ENCODE measurements at regions not wholly inside any gene's neighbourhood (a gene's known extent, or its start where the extent isn't known, plus 50 kb on each side); places are given as distances from the start of the nearest gene placed in this dataset.
"Not testable (repeated sequence)": the region's sequence is repeated elsewhere in the genome, so short reads cannot be mapped to it uniquely, and the experiment has no call there.

- TF ChIP-seq POLR2A (IDR thresholded peaks at IDR 0.05; ENCODE audit: low read length); HDAC2 (IDR thresholded peaks at IDR 0.05); JUNB (IDR thresholded peaks at IDR 0.05); EP300 (IDR thresholded peaks at IDR 0.05); RFX5 (IDR thresholded peaks at IDR 0.05); CEBPB (IDR thresholded peaks at IDR 0.05); KDM1A (IDR thresholded peaks at IDR 0.05; ENCODE audit: low read depth); ZC3H11A (IDR thresholded peaks at IDR 0.05): not testable (repeated sequence)
- TF ChIP-seq, protein P1, sequence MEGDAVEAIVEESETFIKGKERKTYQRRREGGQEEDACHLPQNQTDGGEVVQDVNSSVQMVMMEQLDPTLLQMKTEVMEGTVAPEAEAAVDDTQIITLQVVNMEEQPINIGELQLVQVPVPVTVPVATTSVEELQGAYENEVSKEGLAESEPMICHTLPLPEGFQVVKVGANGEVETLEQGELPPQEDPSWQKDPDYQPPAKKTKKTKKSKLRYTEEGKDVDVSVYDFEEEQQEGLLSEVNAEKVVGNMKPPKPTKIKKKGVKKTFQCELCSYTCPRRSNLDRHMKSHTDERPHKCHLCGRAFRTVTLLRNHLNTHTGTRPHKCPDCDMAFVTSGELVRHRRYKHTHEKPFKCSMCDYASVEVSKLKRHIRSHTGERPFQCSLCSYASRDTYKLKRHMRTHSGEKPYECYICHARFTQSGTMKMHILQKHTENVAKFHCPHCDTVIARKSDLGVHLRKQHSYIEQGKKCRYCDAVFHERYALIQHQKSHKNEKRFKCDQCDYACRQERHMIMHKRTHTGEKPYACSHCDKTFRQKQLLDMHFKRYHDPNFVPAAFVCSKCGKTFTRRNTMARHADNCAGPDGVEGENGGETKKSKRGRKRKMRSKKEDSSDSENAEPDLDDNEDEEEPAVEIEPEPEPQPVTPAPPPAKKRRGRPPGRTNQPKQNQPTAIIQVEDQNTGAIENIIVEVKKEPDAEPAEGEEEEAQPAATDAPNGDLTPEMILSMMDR (IDR thresholded peaks at IDR 0.05): not testable (repeated sequence)
- TF ChIP-seq, protein P2, sequence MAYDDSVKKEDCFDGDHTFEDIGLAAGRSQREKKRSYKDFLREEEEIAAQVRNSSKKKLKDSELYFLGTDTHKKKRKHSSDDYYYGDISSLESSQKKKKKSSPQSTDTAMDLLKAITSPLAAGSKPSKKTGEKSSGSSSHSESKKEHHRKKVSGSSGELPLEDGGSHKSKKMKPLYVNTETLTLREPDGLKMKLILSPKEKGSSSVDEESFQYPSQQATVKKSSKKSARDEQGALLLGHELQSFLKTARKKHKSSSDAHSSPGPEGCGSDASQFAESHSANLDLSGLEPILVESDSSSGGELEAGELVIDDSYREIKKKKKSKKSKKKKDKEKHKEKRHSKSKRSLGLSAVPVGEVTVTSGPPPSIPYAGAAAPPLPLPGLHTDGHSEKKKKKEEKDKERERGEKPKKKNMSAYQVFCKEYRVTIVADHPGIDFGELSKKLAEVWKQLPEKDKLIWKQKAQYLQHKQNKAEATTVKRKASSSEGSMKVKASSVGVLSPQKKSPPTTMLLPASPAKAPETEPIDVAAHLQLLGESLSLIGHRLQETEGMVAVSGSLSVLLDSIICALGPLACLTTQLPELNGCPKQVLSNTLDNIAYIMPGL (CRISPR knock-in tag; IDR thresholded peaks at IDR 0.05; ENCODE audit: borderline replicate concordance): not testable (repeated sequence)
Observed at GRCh38 chr9:67136376-67136775, 144.0 kb upstream of the SPATA31A3 start.
